GM18520 (cell line): ENCODE measurements at regions not wholly inside any gene's neighbourhood (a gene's known extent, or its start where the extent isn't known, plus 50 kb on each side); places are given as distances from the start of the nearest gene placed in this dataset.
"Not testable (repeated sequence)": the region's sequence is repeated elsewhere in the genome, so short reads cannot be mapped to it uniquely, and the experiment has no call there.

Experiments
- ATAC-seq: cut with Tn5 transposase; IDR thresholded peaks from one replicate; pipeline ENCODE4 v1.9.1; 2021; ENCODE audit not compliant: unreplicated experiment

DNA sequence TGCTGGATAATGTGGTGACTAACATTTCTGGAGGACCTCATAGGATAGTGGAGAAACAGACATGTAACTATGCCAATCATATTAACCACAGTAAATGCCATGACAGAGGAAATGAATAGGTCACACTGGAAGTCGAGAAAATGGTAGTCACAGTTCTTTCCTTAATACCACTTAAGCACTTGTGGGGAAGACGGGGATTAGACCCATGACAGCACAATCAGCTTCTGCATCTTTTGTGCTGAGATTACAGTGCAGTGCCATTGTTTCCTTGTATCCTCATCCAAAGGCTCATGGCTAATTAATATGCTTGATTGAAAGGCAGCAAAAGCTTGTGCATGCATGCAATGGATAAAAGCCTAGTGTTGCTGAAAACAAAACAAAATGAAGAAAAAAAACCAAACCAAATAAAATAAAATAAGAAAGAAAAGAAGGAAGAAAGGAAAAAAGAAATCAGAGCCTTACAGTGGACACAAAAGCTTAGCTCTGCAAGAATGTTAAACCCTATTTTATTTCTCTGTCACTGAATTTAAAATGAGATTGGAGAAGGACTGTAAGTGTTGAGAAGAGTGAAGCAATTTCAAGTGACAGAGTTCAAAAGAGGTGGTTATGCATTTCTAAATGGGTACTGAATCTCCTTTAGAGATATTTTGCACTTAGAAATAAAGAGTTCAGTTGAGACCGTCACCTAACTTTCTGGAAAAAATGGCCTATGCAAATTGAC is 1011.9 kb downstream of the CDH8 start:
- ATAC-seq, result no peak

DNA sequence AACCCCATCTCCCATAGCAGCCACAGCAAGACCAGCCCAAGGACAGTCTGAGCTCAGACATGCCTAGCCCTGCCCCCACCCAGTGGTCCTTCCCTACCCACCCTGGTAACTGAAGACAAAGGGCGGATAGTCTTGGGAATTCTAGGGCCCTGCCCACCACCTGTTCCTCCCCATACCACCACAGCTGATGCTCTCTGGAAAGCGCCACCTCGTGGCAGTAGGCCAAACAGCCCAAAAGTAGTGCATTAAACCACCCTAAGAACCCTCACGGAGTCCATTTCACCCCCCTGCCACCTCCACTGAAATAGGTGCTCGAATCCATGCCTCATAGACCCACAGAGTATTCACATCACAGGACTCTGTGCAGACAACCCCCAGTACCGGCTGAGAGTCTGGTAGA is 1021.4 kb downstream of the CDH8 start:
- no peak for ATAC-seq

DNA sequence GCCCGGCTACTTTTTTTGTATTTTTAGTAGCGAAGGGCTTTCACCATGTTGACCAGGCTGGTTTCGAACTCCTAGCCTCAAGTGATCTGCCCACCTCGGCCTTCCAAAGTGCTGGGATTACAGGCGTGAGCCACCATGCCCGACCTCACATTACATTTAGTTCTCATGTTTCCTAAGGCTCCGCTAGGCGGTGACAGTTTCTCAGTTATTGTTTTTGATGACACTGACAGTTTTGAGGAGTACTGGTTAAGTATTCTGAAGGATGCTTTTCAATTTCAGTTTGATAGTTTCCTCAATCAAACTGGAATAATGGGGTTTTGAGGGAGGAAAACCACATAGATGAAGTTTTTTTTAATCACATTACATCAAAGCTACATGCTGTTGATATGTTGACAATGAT is 1028.5 kb downstream of the CDH8 start:
- ATAC-seq, result no peak

DNA sequence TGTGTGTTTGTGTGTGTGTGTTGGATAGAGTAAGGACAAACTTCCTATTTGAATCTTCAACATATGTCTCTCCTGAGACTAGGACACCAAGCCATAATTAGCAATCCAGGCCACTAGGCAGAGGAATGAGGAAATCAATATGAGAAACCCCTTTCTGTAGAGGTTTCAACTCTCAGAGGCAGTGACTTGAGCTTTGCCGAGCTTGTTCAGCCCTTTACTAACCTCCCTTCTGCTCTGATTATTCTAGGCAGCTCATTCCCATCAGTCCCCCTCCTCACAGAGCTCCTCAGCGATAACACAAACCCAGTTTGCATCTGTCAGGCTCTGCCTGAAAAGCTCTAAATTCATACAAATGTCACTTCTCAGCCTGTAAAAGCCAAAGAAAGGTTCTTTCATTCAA is 1030.3 kb downstream of the CDH8 start:
- no peak for ATAC-seq

DNA sequence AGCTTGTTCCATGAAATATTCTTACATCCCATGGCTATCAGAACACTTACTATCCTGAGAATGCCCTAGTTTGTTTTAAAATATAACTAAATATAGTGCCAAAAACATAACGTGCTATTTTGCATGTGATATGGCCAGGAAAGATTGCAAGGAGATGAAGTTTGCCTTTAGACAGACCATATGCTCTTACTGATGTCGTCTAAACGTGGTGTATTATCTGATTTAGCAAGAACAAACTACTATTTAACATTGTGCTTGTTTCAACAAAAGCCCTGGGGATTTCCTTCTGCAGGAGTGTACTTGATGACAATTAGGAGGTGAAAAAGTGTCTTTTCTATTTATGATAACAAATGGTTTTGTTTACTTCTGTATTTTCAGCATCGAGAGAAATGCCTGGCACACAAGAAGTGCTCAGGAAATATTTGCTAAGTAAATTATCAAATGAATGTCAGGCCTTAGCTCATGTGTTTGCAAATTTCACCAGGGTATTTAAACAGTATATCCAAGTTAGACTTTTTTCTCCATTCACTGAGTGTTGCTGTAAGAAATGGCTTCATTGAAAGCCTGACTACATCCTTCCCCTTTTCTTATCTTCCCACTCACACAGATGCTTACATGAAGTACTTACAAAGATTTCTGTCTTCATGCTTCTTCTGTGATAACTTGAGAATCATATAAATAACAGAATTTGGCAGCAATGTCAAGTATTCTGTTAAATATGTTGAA is 1033.6 kb downstream of the CDH8 start:
- no peak for ATAC-seq

DNA sequence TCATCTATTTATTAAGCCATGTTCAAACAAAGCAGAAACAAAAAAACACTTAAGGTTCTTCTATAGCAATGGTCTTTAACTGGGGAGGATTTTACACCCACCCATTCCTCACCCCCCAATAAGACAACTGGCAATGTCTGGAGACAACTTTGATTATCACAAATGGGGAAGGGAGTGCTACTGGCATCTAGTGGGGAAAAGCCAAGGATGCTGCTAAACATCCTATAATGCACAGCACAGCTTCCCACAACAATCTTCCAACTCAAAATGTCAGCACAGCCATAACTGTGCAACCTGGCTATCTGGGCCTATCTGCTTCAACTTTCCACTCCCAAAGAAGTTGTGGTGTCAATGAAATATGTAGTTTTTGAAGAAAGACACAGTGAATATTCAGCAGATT is 1044.4 kb downstream of the CDH8 start:
- ATAC-seq, result no peak

DNA sequence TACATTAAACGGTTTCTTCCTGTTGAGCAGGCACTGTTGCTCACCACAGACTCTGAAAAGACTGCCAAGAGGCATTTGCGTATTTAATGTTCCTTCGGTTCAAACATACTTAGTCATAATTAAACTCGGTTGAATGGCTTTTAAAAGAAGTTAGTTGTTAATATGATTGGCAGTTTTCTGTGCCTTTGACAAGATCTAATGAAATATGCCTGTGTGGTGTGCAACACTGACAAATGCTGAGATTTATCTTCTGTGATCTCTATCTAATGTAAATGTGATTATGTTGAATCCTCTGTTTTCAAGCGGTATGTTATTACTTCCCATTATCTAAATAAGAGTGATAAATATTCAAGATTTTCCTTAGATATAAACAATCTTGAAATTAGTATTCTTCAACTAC is 1046.6 kb downstream of the CDH8 start:
- ATAC-seq, result no peak

DNA sequence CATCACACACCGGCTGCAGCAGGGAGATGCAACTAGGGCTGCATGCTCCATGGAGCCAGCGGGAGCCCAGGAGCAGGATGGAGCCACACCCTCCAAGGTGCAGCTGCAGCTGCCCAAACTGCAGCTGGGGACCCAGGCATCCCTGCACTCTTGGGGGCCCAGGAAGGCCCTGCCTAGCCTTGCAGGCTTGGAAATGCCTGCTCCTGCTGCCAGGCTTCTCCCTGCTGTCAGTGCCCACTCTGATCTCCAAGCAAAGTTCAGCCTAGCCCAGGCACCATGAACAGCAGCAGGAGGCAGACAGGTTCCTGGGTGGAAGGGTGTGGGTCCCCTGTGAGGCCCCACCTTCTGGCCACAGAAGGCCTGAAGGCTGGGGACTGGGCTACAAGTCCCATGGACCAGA is 1057.1 kb downstream of the CDH8 start:
- ATAC-seq, result no peak

DNA sequence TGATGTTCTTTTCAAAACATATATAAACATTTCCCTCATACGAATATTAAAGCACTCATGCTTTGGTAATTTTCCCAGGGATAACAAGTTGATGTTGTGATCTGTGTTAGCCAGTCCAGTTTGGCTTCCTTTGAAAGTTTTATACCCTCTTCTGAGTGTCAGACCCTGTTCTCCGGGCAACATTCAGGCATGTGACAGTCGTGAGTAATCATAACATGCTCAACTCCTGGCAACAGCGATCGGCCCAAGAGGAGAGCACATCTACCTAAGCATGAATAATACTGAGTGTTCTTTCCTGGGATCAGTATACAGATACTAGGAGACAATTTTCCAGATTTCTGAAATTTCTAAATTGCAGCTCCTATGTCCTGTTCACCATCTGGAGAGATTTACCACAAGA is 1086.4 kb downstream of the CDH8 start:
- no peak for ATAC-seq

DNA sequence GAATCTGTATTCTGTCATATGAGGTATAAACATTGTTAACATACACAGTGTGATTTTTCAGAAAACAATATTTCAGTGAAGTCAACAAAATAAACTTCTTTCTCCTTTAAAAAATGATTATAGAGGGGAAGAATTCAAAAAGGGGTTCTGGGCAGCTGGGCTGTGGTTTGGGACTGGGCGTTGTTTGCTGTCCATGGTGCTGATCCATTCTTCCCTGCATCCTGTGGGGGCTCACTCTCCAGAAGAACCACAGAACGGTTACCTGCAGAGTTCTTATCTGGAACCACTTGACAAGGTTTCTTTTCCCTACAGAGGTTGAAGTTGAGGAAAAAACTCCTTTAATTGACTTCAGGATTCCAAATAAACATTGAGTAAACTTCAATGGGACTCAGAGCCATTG is 1091.0 kb downstream of the CDH8 start:
- no peak for ATAC-seq

DNA sequence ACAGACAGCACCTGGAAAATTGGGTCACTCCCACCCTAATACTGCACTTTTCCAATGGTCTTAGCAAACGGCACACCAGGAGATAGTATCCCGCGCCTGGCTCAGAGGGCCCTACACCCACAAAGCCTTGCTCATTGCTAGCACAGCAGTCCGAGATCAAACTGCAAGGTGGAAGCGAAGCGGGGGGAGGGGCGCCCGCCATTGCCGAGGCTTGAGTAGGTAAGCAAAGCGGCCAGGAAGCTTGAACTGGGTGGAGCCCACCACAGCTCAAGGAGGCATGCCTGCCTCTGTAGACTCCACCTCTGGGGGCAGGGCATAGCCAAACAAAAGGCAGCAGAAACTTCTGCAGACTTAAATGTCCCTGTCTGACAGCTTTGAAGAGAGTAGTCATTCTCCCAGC is 1100.0 kb downstream of the CDH8 start:
- not testable (repeated sequence) for ATAC-seq

DNA sequence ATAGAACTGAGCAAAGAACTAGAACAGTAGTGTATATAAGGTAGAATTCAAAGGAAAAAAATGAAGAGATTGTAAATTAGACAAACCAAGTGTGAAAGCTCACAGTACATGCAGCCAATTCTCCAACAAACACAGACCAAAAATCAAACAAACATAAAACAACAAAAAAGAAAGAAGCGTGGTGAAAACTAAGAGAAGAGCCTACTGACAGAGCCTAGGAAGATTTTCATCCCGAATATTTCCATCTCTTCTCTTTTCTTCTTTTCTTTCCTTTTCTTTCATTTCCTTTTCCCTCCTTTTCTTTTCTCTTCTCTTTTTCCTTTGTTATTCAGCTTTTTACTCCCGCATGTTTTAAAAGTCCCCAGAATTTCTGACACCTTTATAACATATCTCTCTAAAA is 1103.6 kb downstream of the CDH8 start:
- no peak for ATAC-seq

DNA sequence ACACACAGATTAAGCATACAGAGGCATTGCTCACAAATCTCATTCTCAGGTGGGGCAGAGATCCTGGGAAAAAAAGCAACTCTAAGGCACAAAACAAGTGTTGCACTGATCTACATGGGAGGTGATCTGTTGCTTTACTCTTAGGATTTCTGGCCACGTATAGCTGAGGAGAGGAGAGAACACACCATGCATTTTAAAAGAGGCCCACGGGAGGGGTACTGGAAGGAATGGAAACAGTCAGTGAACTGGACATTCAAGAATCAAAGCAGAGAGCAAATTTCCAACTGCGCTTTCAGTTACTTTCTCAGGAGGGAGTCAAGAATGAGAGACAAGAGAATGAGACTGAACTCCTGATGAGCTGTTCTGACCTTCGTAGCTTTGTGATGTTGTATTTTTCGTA is 1105.9 kb downstream of the CDH8 start:
- ATAC-seq, result no peak

DNA sequence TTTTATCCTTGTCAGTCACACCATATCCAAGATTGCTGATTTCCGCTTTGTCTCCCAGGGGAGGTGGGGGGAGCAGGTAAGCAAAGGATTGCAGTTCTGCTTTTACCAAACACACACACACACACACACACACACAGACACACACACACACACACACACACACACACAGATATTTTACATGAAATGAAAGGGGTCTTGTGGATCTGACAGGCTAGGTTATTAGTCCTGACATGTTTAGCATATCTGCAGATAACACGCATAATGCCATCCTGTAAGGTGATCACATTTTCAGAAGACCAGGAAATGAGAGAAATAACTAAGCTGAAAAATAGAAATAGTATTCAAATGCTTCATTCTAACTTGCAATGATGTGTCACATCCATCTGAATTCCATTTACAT is 1113.3 kb downstream of the CDH8 start:
- ATAC-seq, result no peak

DNA sequence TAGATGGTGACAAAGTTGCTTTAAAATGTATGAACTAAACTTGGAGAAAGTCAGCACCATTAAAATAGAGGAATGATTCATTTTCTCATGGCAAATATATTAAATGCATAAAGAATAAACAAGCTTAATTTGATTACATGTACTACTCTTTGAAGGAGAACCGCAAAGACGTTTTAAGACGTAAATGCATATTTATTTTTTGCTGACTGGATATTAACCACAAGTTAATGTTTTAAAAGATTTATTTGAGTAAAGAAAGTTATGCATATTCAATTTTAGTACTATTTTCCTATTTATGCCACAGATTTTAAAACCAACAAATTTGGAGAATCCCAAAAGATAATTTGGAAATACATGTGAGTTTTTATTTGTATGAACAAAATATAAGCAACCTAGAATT is 1121.9 kb downstream of the CDH8 start:
- no peak for ATAC-seq

DNA sequence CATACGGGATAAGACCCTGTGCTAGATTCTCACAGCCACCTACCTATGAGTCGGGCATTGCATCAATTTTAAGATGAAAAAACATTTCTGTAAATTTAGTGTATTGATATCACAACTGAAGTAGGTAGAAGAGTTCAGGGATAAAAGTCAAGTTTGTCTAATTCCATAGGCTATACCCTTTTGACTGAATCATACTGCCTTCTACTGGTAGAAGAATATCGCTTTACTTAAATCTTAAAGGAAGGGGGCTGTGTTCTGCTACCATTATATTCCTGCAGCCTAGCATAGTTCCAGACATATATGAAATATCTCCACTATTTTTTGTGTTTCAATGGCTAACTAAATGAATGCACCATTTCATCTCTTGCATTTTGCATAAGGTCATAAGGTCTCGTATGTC is 1128.6 kb downstream of the CDH8 start:
- ATAC-seq, result no peak

DNA sequence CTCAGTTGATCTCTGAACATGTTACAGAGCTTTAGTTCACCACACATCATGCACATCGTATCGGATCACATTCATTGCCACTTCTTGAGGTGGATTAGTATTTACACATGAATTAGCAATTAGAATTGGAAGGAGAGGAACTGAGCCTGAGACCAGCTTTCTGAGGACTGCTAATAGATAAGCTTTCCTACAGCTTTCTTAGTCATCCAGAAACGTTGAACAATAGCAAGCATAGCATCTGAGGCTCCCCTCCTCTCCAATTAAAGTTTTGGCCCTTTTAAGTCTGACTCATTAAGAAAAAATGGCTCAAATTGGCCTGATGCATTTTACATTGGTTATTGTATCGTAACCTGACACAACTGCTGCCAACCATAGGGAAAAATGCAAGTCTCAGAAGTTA is 1130.4 kb downstream of the CDH8 start:
- no peak for ATAC-seq

DNA sequence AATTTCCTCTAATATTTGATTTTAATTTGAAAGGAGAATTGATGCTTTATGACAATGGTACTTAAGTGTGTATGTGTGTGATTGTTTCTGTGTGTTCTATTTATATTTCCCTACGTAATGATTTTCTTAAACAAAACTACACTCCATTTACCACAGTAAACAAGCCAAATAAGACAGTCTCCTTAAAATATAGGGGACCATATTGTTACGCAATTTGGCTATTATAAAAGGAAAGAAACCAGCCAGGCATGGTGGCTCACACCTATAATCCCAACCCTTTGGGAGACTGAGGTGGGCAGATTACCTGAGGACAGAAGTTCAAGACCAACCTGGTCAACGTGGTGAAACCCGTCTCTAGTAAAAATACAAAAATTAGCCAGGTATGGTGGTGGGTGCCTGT is 1134.1 kb downstream of the CDH8 start:
- ATAC-seq, result no peak

DNA sequence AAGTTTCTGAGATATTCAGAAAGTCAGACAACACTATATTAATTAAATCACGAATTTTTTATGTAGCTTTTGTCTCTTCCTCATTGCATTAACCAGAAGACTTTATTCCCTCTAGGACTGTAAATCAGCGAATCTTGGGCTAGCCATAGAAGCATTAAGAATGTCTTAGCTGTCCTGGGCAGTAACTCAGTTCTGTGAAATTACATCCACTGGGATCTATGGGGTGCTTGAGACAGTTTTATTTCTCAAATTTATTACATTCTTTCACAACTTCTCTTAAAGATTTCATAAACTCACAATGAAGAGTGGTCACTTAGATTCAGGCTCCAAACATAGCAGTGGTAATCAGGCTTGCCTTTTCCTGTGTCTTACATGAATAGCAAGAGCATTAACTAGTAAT is 1153.4 kb downstream of the CDH8 start:
- ATAC-seq, result no peak

DNA sequence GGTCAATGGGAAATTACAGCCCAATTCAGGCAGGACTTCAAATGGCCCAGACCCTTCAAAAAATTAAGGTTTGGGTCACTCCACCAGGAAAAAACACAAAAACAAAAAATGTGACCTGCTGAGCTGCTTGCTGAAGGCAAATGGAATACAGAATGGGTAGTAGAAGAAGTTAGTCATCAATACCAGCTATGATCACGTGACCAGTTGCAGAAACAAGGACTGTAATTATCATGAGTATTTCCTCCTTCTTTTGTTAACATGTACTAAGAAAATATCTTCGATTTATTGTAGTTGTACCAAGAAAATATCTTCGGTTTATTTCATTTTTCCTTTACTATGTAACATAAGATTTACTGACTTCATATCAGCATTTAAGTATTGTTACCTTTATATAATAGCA is 1183.6 kb downstream of the CDH8 start:
- ATAC-seq, result no peak

DNA sequence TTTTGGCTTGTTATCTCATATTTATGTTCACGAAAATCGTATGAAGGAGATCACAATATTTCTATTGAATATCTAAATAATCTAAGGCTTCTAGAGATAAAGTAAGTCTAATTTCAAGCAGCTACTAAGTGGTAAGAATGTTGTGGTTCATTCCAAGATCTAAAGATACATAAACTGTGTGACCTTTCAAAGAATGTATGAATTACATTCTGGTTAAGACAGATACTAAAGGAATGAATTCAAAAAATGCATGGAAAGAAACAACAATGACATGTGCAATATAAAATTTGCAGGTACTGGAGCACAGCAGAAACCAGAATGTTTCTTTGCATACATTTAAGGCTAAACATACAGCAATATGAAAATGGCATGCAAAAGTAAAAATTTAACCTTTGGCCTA is 1214.6 kb downstream of the CDH8 start:
- ATAC-seq, result no peak

DNA sequence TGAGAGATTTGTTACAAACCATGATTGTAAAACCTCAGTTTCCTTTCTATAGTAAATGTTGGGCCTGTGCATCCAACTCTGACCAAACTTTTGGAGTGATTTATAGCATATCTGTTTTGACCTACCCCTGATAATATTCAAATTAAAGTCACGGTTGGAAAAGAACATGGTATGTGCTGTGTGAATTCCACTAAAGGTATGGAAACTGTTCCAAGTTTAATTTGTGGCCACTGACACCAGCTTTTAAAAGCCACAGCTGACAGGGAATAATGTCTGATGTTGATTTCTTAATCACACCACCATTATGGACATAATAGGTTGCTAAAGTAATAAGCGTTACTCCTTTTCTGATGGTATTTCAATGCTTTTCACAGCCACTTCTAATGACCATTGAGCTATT is 1215.9 kb downstream of the CDH8 start:
- no peak for ATAC-seq

DNA sequence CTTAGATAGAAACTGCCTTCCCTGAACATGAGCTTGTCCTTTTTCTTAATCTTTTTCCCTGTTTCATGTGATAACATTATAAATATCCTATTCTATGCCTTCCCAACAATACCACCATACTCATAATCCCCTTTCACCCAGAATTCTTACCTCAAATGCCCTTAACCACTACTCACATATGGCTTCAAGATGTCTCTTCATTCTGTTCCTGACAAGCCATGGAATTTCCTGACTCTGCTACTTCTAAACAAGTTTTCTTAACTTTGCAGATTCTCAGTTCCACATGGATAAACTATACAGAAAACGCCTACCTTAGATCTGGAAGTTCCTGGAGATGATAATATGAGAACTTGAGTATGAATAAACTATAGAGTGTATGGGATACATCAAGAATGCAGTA is 1217.8 kb downstream of the CDH8 start:
- no peak for ATAC-seq
